ENCODE measurements at regions not wholly inside any gene's neighbourhood (a gene's known extent, or its start where the extent isn't known, plus 50 kb on each side); places are given as distances from the start of the nearest gene placed in this dataset.
A peak's percentile ranks its signal among the peaks of the same experiment; 100 is the strongest.

DNA sequence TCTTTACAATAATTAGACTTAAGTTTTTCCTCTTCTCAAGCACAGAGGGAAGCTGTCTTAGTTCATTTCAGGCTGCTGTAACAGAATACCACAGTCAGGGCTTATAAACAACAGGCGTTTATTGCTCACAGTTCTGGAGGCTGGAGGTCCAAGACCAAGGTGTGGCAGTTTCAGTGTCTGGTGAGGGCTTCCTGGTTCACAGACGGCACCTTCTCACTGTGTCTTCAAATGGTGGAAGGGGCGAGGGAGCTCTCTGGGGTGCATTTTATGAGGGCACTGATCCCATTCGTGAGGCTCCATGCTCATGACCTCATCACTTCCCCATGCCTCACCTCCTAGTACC lies 115.7 kb upstream of the MXRA5 start:
- FAIRE-seq: peak; percentile 76

GRCh38 chrX:3461397-3462165 lies 115.1 kb upstream of the MXRA5 start:
- no TSS peak for BruUV-seq (replicated peaks)
- intact Hi-C loops (cut with micrococcal nuclease) (no loop called here), dilution Hi-C loops (cut with MboI; ENCODE audit: extremely low pct_ligation_motif_present, low sequenced_read_pairs) (no loop called here)
- TF ChIP-seq MYC (IDR thresholded peaks at IDR 0.05; ENCODE audit: low read depth, low read length) (no peak), MAX (IDR thresholded peaks at IDR 0.05; ENCODE audit: insufficient read depth, insufficient read length) (no peak), POLR2AphosphoS5 (IDR thresholded peaks at IDR 0.05; ENCODE audit: insufficient read depth, low read depth, low read length) (no peak), POLR2A (IDR thresholded peaks at IDR 0.05; ENCODE audit: low read depth, low read length) (no peak), FOS (IDR thresholded peaks at IDR 0.05; ENCODE audit: borderline replicate concordance, insufficient read depth, low read length) (no peak), JUN (IDR thresholded peaks at IDR 0.05; ENCODE audit: borderline replicate concordance, insufficient read depth, insufficient read length, low read depth) (no peak), GATA2 (IDR thresholded peaks at IDR 0.05; ENCODE audit: insufficient read depth, insufficient read length, low read depth, low read length) (no peak), EZH2 (IDR thresholded peaks at IDR 0.05; ENCODE audit: borderline replicate concordance, low read depth, low read length, severe bottlenecking) (no peak)
- TF ChIP-seq, protein P1, sequence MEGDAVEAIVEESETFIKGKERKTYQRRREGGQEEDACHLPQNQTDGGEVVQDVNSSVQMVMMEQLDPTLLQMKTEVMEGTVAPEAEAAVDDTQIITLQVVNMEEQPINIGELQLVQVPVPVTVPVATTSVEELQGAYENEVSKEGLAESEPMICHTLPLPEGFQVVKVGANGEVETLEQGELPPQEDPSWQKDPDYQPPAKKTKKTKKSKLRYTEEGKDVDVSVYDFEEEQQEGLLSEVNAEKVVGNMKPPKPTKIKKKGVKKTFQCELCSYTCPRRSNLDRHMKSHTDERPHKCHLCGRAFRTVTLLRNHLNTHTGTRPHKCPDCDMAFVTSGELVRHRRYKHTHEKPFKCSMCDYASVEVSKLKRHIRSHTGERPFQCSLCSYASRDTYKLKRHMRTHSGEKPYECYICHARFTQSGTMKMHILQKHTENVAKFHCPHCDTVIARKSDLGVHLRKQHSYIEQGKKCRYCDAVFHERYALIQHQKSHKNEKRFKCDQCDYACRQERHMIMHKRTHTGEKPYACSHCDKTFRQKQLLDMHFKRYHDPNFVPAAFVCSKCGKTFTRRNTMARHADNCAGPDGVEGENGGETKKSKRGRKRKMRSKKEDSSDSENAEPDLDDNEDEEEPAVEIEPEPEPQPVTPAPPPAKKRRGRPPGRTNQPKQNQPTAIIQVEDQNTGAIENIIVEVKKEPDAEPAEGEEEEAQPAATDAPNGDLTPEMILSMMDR (IDR thresholded peaks at IDR 0.05; ENCODE audit: extremely low read depth in 1 of 2, insufficient read depth in 1 of 2, low read depth in 1 of 2, low read length in 2 of 2): no peak
- Histone ChIP-seq H3K27me3 (ENCODE audit: control insufficient read depth in 2 of 2, insufficient read depth in 2 of 2, low read length in 2 of 2) (no peaks in the 10 kb centered on the region), H3K36me3 (ENCODE audit: control insufficient read depth in 2 of 2, extremely low read depth in 1 of 2, insufficient read depth in 2 of 2, low read length in 2 of 2) (no peaks in the 10 kb centered on the region), H2AFZ (ENCODE audit: low read depth, low read length) (no peak overlapping the region), H3K9me3 (replicated peaks; ENCODE audit: control insufficient read depth, insufficient read depth, low read length) (no peaks in the 10 kb centered on the region), H3K4me3 (replicated peaks in 1 of 3; ENCODE audit: insufficient read depth in 1 of 3, low read depth in 1 of 3, low read length in 3 of 3) (no peak overlapping the region), H3K4me2 (ENCODE audit: insufficient read depth, low read length) (no peak overlapping the region), H3K79me2 (ENCODE audit: control insufficient read depth, insufficient read depth, low read length) (no peaks in the 10 kb centered on the region), H4K20me1 (replicated peaks; ENCODE audit: control insufficient read depth, extremely low read depth, insufficient read depth, low read length) (no peaks in the 10 kb centered on the region), H3K27ac (ENCODE audit: insufficient read depth, low read depth, low read length) (no peak overlapping the region), H3K9me1 (replicated peaks; ENCODE audit: control insufficient read depth, extremely low read depth, insufficient read depth, low read length) (no peaks in the 10 kb centered on the region), H3K4me1 (ENCODE audit: control insufficient read depth, extremely low read depth, insufficient read depth, low read length) (no peaks in the 10 kb centered on the region), H3K9ac (replicated peaks; ENCODE audit: extremely low read depth, insufficient read depth, low read length) (no peak overlapping the region)
- DNase-seq (ENCODE audit: low read depth, low spot score): no peak
- no peak for FAIRE-seq
- POLR2A ChIA-PET: no interaction called here
- CTCF ChIA-PET: no interaction called here

More for the DNA sequence above, 115.7 kb upstream of the MXRA5 start:
- dilution Hi-C loops (cut with MboI; ENCODE audit: extremely low pct_ligation_motif_present, low sequenced_read_pairs): no loop called here
- no peaks in the 10 kb centered on the region for H4K20me1 ChIP-seq (replicated peaks; ENCODE audit: control insufficient read depth, extremely low read depth, insufficient read depth, low read length)
- no peak for DNase-seq (ENCODE audit: low read depth, low spot score)
- TF ChIP-seq MAX (IDR thresholded peaks at IDR 0.05; ENCODE audit: insufficient read depth, insufficient read length): no peak
- H3K4me2 ChIP-seq (ENCODE audit: insufficient read depth, low read length): no peak overlapping the region
- no peaks in the 10 kb centered on the region for H3K9me3 ChIP-seq (replicated peaks; ENCODE audit: control insufficient read depth, insufficient read depth, low read length)
- no TSS peak for BruUV-seq (replicated peaks)
- no peak overlapping the region for H2AFZ ChIP-seq (ENCODE audit: low read depth, low read length)
- H3K27ac ChIP-seq (ENCODE audit: insufficient read depth, low read depth, low read length): no peak overlapping the region
- no peaks in the 10 kb centered on the region for H3K9me1 ChIP-seq (replicated peaks; ENCODE audit: control insufficient read depth, extremely low read depth, insufficient read depth, low read length)
- H3K4me3 ChIP-seq (replicated peaks in 1 of 3; ENCODE audit: insufficient read depth in 1 of 3, low read depth in 1 of 3, low read length in 3 of 3): no peak overlapping the region
- intact Hi-C loops (cut with micrococcal nuclease): no loop called here
- CTCF ChIA-PET: no interaction called here
- H3K79me2 ChIP-seq (ENCODE audit: control insufficient read depth, insufficient read depth, low read length): no peaks in the 10 kb centered on the region
- no peaks in the 10 kb centered on the region for H3K4me1 ChIP-seq (ENCODE audit: control insufficient read depth, extremely low read depth, insufficient read depth, low read length)
- H3K9ac ChIP-seq (replicated peaks; ENCODE audit: extremely low read depth, insufficient read depth, low read length): no peak overlapping the region
- H3K27me3 ChIP-seq (ENCODE audit: control insufficient read depth in 2 of 2, insufficient read depth in 2 of 2, low read length in 2 of 2): no peaks in the 10 kb centered on the region
- POLR2A ChIA-PET: no interaction called here
- H3K36me3 ChIP-seq (ENCODE audit: control insufficient read depth in 2 of 2, extremely low read depth in 1 of 2, insufficient read depth in 2 of 2, low read length in 2 of 2): no peaks in the 10 kb centered on the region
